SH-SY5Y (cell line): ENCODE measurements at regions not wholly inside any gene's neighbourhood (a gene's known extent, or its start where the extent isn't known, plus 50 kb on each side); places are given as distances from the start of the nearest gene placed in this dataset.

Experiments
- GATA2 ChIP-seq: IDR thresholded peaks from 2 replicates; pipeline ENCODE4 v1.6.1; 2011; ENCODE audit warnings: mild to moderate bottlenecking, low read depth, low read length
- GATA3 ChIP-seq: IDR thresholded peaks from 2 replicates; pipeline ENCODE4 v1.6.1; 2011; ENCODE audit warnings: low read depth, mild to moderate bottlenecking, low read length, moderate library complexity

DNA sequence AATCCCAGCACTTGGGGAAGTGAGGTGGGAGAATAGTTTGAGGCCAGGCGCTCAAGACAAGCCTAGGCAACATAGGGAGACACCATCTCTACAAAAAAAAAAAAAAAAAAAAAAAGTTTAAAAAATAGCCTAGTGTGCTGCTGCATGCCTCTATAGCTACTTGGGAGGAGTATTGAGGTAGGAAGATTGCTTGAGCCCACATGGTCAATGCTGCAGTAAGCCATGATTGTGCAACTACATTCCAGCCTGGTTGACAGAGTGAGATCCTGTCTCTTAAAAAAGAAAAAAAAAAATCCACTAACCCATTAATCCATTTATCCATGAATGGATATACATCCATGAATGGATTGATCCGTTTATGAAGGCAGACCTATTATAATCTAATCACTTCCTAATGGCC lies 1064.6 kb upstream of the EYS start:
- TF ChIP-seq GATA3 (no peak), GATA2 (no peak)
